DOHH2 (cell line): ENCODE measurements at regions not wholly inside any gene's neighbourhood (a gene's known extent, or its start where the extent isn't known, plus 50 kb on each side); places are given as distances from the start of the nearest gene placed in this dataset.

Experiments
- H3F3A ChIP-seq: fragments of 200-600 bp; sonication (generic), shearing (Covaris generic); 2 replicates; pipeline ENCODE4 v1.6.0; 2016; ENCODE audit warnings: antibody characterized with exemption, mild to moderate bottlenecking; ENCODE audit not compliant: control insufficient read depth, insufficient read depth
- H3K27ac ChIP-seq: fragments of 200-600 bp; sonication (generic); 2 replicates; pipeline ENCODE4 v1.5.1; 2014; ENCODE audit warnings: low read depth, mild to moderate bottlenecking, low read length, moderate library complexity
- H3K27me3 ChIP-seq: fragments of 200-600 bp; sonication (generic); 2 replicates; pipeline ENCODE4 v1.6.1; 2014; ENCODE audit warnings: mild to moderate bottlenecking, low read length, mixed read lengths; ENCODE audit not compliant: control insufficient read depth
- H3K36me3 ChIP-seq: fragments of 200-600 bp; sonication (generic); 2 replicates; pipeline ENCODE4 v1.6.1; 2014; ENCODE audit warnings: mild to moderate bottlenecking, low read length, moderate library complexity, mixed read lengths; ENCODE audit not compliant: control insufficient read depth
- H3K4me1 ChIP-seq: fragments of 200-600 bp; sonication (generic); 2 replicates; pipeline ENCODE4 v1.6.1; 2014; ENCODE audit warnings: mild to moderate bottlenecking, low read length, mixed read lengths; ENCODE audit not compliant: control insufficient read depth
- H3K4me2 ChIP-seq: fragments of 200-600 bp; sonication (generic); 2 replicates; pipeline ENCODE4 v1.6.0; 2014; ENCODE audit warnings: mild to moderate bottlenecking, low read length, moderate library complexity
- H3K4me3 ChIP-seq: fragments of 200-600 bp; sonication (generic); 2 replicates; pipeline ENCODE4 v1.5.1; 2014; ENCODE audit warnings: mild to moderate bottlenecking, low read length, mixed read lengths
- H3K79me2 ChIP-seq: fragments of 200-600 bp; sonication (generic); 2 replicates; pipeline ENCODE4 v1.6.1; 2014; ENCODE audit warnings: mild to moderate bottlenecking, low read length, mixed read lengths; ENCODE audit not compliant: control insufficient read depth
- H3K9me2 ChIP-seq: fragments of 200-600 bp; sonication (generic); replicated peaks from 2 replicates; pipeline ENCODE4 v1.6.1; 2014; ENCODE audit warnings: mild to moderate bottlenecking, low read length, mixed read lengths; ENCODE audit not compliant: control insufficient read depth
- H3K9me3 ChIP-seq: fragments of 200-600 bp; sonication (generic); 2 replicates; pipeline ENCODE4 v1.6.1; 2014; ENCODE audit warnings: antibody characterized with exemption, low read length, mixed read lengths; ENCODE audit not compliant: control insufficient read depth, insufficient read depth
- H4K20me1 ChIP-seq: fragments of 200-600 bp; sonication (generic); 2 replicates; pipeline ENCODE4 v1.6.0; 2014; ENCODE audit warnings: low read depth, mild to moderate bottlenecking, antibody characterized with exemption, low read length, moderate library complexity; ENCODE audit not compliant: control insufficient read depth, insufficient read depth
- EZH2phosphoT487 ChIP-seq: fragments of 200-600 bp; sonication (generic); IDR thresholded peaks from 2 replicates; pipeline ENCODE4 v1.6.1; 2017; ENCODE audit warnings: borderline replicate concordance, mild to moderate bottlenecking, antibody characterized with exemption, low read length, moderate library complexity, mixed read lengths
- TF ChIP-seq, protein P1 (sequence below): fragments of 200-600 bp; sonication (generic); IDR thresholded peaks from one replicate; pipeline ENCODE4 v1.5.1; 2014; ENCODE audit warnings: antibody characterized with exemption, mild to moderate bottlenecking, low read depth, low read length; ENCODE audit not compliant: poor library complexity, severe bottlenecking

DNA sequence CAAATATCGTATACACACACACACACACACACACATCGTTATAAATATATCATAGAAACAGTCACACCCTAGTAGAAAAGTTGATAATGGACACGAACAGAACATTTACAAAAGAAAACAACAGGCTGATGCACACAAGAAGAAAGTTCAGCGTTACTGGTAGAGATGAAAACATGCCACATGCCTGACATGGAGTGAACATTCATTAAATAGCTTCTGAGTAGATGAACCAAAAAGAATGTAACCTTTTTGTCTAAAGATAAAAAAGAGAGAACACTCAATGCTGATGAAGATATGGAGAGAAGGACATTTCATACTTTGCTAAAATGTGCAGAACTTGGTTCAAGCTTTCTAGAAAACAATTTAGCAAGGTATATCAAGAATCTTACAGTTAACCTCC, 173.4 kb upstream of the KLF14 start:
- 0 out of 2 replicates have a peak, but pooled peaks cover 3% of the 10 kb centered on the region for H4K20me1 ChIP-seq
- H3K9me3 ChIP-seq, result no peaks in the 10 kb centered on the region
- H3K9me2 ChIP-seq, result no peaks in the 10 kb centered on the region
- no peak overlapping the region for H3K4me2 ChIP-seq
- no peaks in the 10 kb centered on the region for H3K27me3 ChIP-seq
- TF ChIP-seq, protein P1, sequence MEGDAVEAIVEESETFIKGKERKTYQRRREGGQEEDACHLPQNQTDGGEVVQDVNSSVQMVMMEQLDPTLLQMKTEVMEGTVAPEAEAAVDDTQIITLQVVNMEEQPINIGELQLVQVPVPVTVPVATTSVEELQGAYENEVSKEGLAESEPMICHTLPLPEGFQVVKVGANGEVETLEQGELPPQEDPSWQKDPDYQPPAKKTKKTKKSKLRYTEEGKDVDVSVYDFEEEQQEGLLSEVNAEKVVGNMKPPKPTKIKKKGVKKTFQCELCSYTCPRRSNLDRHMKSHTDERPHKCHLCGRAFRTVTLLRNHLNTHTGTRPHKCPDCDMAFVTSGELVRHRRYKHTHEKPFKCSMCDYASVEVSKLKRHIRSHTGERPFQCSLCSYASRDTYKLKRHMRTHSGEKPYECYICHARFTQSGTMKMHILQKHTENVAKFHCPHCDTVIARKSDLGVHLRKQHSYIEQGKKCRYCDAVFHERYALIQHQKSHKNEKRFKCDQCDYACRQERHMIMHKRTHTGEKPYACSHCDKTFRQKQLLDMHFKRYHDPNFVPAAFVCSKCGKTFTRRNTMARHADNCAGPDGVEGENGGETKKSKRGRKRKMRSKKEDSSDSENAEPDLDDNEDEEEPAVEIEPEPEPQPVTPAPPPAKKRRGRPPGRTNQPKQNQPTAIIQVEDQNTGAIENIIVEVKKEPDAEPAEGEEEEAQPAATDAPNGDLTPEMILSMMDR, result no peak
- no peak for TF ChIP-seq EZH2phosphoT487
- 0 out of 2 replicates have a peak, but pooled peaks cover 7% of the 10 kb centered on the region for H3F3A ChIP-seq
- peaks cover 31% of the 10 kb centered on the region for H3K79me2 ChIP-seq
- no peak overlapping the region for H3K4me3 ChIP-seq
- H3K27ac ChIP-seq, result no peak overlapping the region
- H3K36me3 ChIP-seq, result peaks cover 35% of the 10 kb centered on the region
- H3K4me1 ChIP-seq, result peaks cover 10% of the 10 kb centered on the region

DNA sequence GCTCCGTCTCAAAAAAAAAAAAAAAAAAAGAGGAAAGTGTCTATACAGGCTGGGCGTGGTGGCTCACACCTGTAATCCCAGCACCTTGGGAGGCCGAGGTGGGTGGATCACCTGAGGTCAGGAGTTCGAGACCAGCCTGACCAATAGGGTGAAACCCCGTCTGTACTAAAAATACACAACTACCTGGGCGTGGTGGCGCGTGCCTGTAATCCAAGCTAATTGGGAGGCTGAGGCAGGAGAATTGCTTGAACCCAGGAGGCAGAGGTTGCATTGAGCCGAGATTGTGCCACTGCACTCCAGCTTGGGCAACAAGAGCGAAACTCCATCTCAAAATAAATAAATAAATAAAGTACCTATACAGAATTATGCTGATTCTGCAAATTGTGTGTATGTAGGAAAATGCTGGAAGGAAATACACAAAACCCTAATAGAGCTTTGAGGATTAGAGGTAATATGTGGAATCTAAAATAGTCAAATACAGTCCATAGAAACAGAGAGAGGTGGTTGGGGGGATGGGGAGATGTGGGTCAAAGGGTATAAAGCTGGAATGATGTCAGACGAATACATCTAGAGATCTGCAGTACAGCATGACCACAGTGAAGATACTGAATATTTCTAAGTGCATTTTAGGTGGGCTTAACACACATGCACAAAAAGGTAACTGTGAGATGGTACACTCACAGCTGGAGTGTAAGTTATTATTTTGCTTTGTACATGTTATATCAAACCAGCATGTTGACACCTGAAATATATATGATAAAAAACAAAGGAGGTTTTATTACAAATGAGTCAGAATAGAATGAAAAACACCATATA, 174.5 kb upstream of the KLF14 start:
- H3K4me3 ChIP-seq, result no peak overlapping the region
- H3K79me2 ChIP-seq, result peaks cover 38% of the 10 kb centered on the region
- H3K9me3 ChIP-seq, result no peaks in the 10 kb centered on the region
- no peak overlapping the region for H3K27ac ChIP-seq
- TF ChIP-seq EZH2phosphoT487, result no peak
- TF ChIP-seq, protein P1, result no peak
- H4K20me1 ChIP-seq, result 0 out of 2 replicates have a peak, but pooled peaks cover 3% of the 10 kb centered on the region
- peaks cover 8% of the 10 kb centered on the region for H3F3A ChIP-seq
- H3K4me1 ChIP-seq, result peaks cover 21% of the 10 kb centered on the region
- no peaks in the 10 kb centered on the region for H3K27me3 ChIP-seq
- H3K36me3 ChIP-seq, result peaks cover 32% of the 10 kb centered on the region
- H3K4me2 ChIP-seq, result no peak overlapping the region
- no peaks in the 10 kb centered on the region for H3K9me2 ChIP-seq

DNA sequence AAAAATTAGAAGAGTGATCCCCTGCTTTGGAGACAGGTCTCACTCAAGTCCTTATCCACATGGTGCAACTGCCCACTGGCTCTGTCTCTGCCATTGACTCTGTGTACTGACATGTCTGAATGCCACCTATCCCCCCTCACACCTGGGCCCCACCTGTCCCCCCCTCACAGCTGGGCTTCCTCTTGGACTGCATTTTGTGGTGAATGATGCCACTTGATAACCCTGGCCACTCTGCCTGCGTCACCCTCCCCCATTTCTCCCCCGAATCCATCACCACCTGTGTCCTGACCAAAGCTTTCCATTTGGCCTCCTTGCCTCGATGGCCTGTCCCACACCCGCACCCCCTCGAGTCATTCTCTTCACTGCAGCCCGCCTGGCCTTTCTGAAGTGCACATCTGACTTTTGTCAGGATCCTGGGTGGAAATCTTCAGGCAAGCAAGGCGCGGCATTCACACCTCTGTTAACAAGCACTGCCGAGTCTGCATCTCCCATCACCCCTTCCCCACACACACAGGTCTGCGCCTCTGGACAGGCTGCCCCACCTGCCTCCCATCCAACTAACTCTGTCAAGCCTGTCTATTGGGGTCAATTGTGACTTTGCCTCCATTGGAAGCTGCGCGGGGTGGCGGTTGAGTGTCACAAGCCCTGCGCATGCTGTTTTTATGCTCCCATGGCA, 175.3 kb upstream of the KLF14 start:
- peaks cover 41% of the 10 kb centered on the region for H3K79me2 ChIP-seq
- H3K9me3 ChIP-seq, result no peaks in the 10 kb centered on the region
- peaks cover 28% of the 10 kb centered on the region for H3K4me1 ChIP-seq
- no peak overlapping the region for H3K4me2 ChIP-seq
- no peak overlapping the region for H3K4me3 ChIP-seq
- H3K27me3 ChIP-seq, result no peaks in the 10 kb centered on the region
- 0 out of 2 replicates have a peak, but pooled peaks cover 3% of the 10 kb centered on the region for H4K20me1 ChIP-seq
- H3K36me3 ChIP-seq, result peaks cover 30% of the 10 kb centered on the region
- H3K9me2 ChIP-seq, result no peaks in the 10 kb centered on the region
- peaks cover 15% of the 10 kb centered on the region for H3F3A ChIP-seq
- no peak for TF ChIP-seq EZH2phosphoT487
- TF ChIP-seq, protein P1, result no peak
- no peak overlapping the region for H3K27ac ChIP-seq
